Nephron progenitor cell (in vitro differentiated cells): ENCODE measurements at regions not wholly inside any gene's neighbourhood (a gene's known extent, or its start where the extent isn't known, plus 50 kb on each side); places are given as distances from the start of the nearest gene placed in this dataset.

ENCODE experiments used
- DNase-seq: peaks from one replicate; pipeline ENCODE4 v3.0.0; 2021
- H3K27ac Mint-ChIP-seq: 2 replicates; pipeline ENCODE4 v1.8.0; 2021; ENCODE audit warnings: mild to moderate bottlenecking, moderate library complexity, mixed read lengths
- H3K27me3 Mint-ChIP-seq: 2 replicates; pipeline ENCODE4 v1.8.0; 2021; ENCODE audit warnings: mild to moderate bottlenecking, low read depth, mixed read lengths; ENCODE audit not compliant: poor library complexity
- H3K36me3 Mint-ChIP-seq: 2 replicates; pipeline ENCODE4 v1.8.0; 2021; ENCODE audit warnings: low read depth, mixed read lengths
- H3K4me1 Mint-ChIP-seq: 2 replicates; pipeline ENCODE4 v1.8.0; 2021; ENCODE audit warnings: mixed read lengths
- H3K4me3 Mint-ChIP-seq: 2 replicates; pipeline ENCODE4 v1.8.0; 2021; ENCODE audit warnings: mild to moderate bottlenecking, moderate library complexity, mixed read lengths
- H3K9me3 Mint-ChIP-seq: 2 replicates; pipeline ENCODE4 v1.8.0; 2021; ENCODE audit warnings: mild to moderate bottlenecking, moderate library complexity, mixed read lengths
- TF ChIP-seq, protein P1 (sequence below): fragments of 200-600 bp; sonication (generic); IDR thresholded peaks from 2 replicates; pipeline ENCODE4 v1.5.0; 2021; ENCODE audit warnings: antibody characterized with exemption

DNA sequence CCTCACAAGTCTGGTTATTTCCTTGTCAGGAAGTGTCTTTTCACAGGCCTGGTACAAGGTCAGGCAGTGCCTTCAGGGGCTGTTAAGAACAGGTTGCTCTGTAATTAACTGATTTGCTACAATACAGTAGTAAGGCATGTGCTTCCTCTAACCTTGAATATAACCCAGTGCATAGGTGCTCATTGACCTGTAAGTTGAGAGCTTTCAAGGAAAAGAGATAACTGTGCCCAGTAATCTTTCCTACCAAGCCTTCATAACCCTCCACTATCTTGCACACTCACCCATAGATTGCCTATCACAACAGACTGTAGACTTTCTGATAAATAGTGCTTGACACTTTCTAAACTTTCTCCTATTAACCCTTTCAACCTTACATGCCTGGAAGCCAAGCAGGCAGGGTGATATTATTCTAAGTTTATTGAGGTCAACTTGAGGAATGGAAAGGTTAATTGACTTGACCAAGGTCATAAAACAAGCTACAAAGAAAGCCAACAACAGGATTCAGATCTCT, 148.1 kb downstream of the PPARGC1A start:
- TF ChIP-seq, protein P1, sequence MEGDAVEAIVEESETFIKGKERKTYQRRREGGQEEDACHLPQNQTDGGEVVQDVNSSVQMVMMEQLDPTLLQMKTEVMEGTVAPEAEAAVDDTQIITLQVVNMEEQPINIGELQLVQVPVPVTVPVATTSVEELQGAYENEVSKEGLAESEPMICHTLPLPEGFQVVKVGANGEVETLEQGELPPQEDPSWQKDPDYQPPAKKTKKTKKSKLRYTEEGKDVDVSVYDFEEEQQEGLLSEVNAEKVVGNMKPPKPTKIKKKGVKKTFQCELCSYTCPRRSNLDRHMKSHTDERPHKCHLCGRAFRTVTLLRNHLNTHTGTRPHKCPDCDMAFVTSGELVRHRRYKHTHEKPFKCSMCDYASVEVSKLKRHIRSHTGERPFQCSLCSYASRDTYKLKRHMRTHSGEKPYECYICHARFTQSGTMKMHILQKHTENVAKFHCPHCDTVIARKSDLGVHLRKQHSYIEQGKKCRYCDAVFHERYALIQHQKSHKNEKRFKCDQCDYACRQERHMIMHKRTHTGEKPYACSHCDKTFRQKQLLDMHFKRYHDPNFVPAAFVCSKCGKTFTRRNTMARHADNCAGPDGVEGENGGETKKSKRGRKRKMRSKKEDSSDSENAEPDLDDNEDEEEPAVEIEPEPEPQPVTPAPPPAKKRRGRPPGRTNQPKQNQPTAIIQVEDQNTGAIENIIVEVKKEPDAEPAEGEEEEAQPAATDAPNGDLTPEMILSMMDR, result no peak
- Mint-ChIP-seq H3K4me1 (peaks cover 31% of the 10 kb centered on the region), H3K27ac (no peak overlapping the region), H3K9me3 (peaks cover 17% of the 10 kb centered on the region), H3K27me3 (peaks cover 6% of the 10 kb centered on the region), H3K4me3 (no peak overlapping the region), H3K36me3 (no peaks in the 10 kb centered on the region)
- DNase-seq, result no peak

- peaks cover 5% of the 10 kb centered on the region for H3K27me3 Mint-ChIP-seq
- TF ChIP-seq, protein P1, result no peak
- no peaks in the 10 kb centered on the region for H3K36me3 Mint-ChIP-seq
- no peak overlapping the region for H3K4me3 Mint-ChIP-seq
- peaks cover 31% of the 10 kb centered on the region for H3K4me1 Mint-ChIP-seq
- no peak for DNase-seq
- no peaks in the 10 kb centered on the region for H3K9me3 Mint-ChIP-seq
- no peak overlapping the region for H3K27ac Mint-ChIP-seq
Observed at GRCh38 chr4:23737571-23737970, 152.3 kb downstream of the PPARGC1A start.

GRCh38 chr4:23736466-23736865, 153.4 kb downstream of the PPARGC1A start:
- DNase-seq, result no peak
- Mint-ChIP-seq H3K9me3 (no peaks in the 10 kb centered on the region), H3K4me1 (peaks cover 20% of the 10 kb centered on the region), H3K27me3 (peaks cover 3% of the 10 kb centered on the region), H3K4me3 (no peak overlapping the region), H3K27ac (no peak overlapping the region), H3K36me3 (no peaks in the 10 kb centered on the region)
- TF ChIP-seq, protein P1, result no peak

DNA sequence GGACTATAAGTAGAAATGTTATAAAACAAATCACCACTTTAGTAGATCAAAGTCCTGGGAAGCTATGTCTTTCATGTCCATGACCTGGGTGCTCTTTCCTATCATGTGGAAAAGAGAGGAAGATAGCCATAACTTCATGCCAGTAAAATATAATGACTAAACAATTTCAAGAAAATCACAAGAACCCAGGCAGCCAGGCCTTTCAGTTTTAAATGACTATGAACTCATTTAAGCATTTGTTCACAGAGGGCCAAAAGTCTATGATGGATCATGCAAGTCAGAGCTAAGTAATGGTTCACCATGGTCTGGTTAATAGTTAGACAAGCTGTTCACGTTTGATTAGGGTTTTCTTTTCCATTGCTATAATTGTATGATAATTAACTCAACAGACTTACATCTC, 155.8 kb downstream of the PPARGC1A start:
- TF ChIP-seq, protein P1, result no peak
- DNase-seq, result no peak
- H3K4me1 Mint-ChIP-seq, result no peaks in the 10 kb centered on the region
- H3K27me3 Mint-ChIP-seq, result peaks cover 7% of the 10 kb centered on the region
- H3K27ac Mint-ChIP-seq, result no peak overlapping the region
- no peaks in the 10 kb centered on the region for H3K9me3 Mint-ChIP-seq
- H3K4me3 Mint-ChIP-seq, result no peak overlapping the region
- no peaks in the 10 kb centered on the region for H3K36me3 Mint-ChIP-seq

GRCh38 chr4:23733476-23733875, 156.4 kb downstream of the PPARGC1A start:
- Mint-ChIP-seq H3K4me1 (no peaks in the 10 kb centered on the region), H3K9me3 (no peaks in the 10 kb centered on the region), H3K27me3 (peaks cover 7% of the 10 kb centered on the region), H3K4me3 (no peak overlapping the region), H3K36me3 (no peaks in the 10 kb centered on the region), H3K27ac (no peak overlapping the region)
- no peak for DNase-seq
- TF ChIP-seq, protein P1, result no peak

GRCh38 chr4:23730998-23731397, 158.8 kb downstream of the PPARGC1A start:
- Mint-ChIP-seq H3K36me3 (no peaks in the 10 kb centered on the region), H3K27me3 (peaks cover 16% of the 10 kb centered on the region), H3K4me1 (no peaks in the 10 kb centered on the region)

More at GRCh38 chr4:23730998-23731397, 158.8 kb downstream of the PPARGC1A start:
- Mint-ChIP-seq H3K4me3 (no peak overlapping the region), H3K9me3 (peaks cover 6% of the 10 kb centered on the region), H3K27ac (no peak overlapping the region)
- TF ChIP-seq, protein P1, result no peak
- DNase-seq, result no peak
